ENCODE measurements at regions not wholly inside any gene's neighbourhood (a gene's known extent, or its start where the extent isn't known, plus 50 kb on each side); places are given as distances from the start of the nearest gene placed in this dataset.

DNA sequence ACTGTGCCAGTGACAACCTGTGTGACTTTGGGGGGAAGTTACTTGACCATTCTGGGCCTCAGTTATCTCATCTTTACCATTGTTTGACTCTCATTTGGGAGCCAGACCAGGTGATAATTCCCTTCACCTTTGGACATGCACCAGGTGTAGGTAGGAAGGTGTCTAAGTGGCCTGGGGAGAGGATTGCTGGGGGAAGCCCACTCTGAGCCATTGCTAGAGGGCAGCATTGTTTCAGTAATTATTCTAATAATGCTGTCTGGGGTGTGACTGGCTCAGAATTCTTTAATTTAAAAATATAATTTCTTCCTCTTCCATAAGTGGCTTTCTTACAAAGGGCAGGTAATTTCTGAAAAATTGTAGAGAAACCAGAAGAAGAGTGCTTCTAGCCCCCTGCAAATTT, 104.3 kb downstream of the RTL9 start:
- TF ChIP-seq, protein P1, sequence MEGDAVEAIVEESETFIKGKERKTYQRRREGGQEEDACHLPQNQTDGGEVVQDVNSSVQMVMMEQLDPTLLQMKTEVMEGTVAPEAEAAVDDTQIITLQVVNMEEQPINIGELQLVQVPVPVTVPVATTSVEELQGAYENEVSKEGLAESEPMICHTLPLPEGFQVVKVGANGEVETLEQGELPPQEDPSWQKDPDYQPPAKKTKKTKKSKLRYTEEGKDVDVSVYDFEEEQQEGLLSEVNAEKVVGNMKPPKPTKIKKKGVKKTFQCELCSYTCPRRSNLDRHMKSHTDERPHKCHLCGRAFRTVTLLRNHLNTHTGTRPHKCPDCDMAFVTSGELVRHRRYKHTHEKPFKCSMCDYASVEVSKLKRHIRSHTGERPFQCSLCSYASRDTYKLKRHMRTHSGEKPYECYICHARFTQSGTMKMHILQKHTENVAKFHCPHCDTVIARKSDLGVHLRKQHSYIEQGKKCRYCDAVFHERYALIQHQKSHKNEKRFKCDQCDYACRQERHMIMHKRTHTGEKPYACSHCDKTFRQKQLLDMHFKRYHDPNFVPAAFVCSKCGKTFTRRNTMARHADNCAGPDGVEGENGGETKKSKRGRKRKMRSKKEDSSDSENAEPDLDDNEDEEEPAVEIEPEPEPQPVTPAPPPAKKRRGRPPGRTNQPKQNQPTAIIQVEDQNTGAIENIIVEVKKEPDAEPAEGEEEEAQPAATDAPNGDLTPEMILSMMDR (conservative IDR thresholded peaks at IDR 0.05 in 1 of 2, IDR thresholded peaks at IDR 0.05 in 1 of 2; ENCODE audit: low read depth in 1 of 2, low read length in 2 of 2) = no peak
- TF ChIP-seq EZH2 (IDR thresholded peaks at IDR 0.05; ENCODE audit: low read length, missing control alignments) = no peak

Measured in fibroblast of lung (primary cell).